ENCODE measurements at regions not wholly inside any gene's neighbourhood (a gene's known extent, or its start where the extent isn't known, plus 50 kb on each side); places are given as distances from the start of the nearest gene placed in this dataset.
"Not testable (repeated sequence)": the region's sequence is repeated elsewhere in the genome, so short reads cannot be mapped to it uniquely, and the experiment has no call there.

GRCh38 chrX:121360280-121360679, 312.9 kb downstream of the GLUD2 start:
- no peak for DNase-seq (ENCODE audit: low spot score in 2 of 2)
- Histone ChIP-seq H3K36me3 (no peaks in the 10 kb centered on the region), H3K4me3 (no peak overlapping the region), H3K27me3 (no peaks in the 10 kb centered on the region), H3K9me3 (no peaks in the 10 kb centered on the region), H3K4me1 (no peaks in the 10 kb centered on the region), H3K27ac (no peak overlapping the region)
- WGBS, 2 donors = 86 to 94% methylated on average over 1 of the region's 1 CpG
- no peak for TF ChIP-seq CTCF (IDR thresholded peaks at IDR 0.05)
- TF ChIP-seq EP300 (IDR thresholded peaks at IDR 0.05) = no peak
- no peak for TF ChIP-seq POLR2A (IDR thresholded peaks at IDR 0.05)

DNA sequence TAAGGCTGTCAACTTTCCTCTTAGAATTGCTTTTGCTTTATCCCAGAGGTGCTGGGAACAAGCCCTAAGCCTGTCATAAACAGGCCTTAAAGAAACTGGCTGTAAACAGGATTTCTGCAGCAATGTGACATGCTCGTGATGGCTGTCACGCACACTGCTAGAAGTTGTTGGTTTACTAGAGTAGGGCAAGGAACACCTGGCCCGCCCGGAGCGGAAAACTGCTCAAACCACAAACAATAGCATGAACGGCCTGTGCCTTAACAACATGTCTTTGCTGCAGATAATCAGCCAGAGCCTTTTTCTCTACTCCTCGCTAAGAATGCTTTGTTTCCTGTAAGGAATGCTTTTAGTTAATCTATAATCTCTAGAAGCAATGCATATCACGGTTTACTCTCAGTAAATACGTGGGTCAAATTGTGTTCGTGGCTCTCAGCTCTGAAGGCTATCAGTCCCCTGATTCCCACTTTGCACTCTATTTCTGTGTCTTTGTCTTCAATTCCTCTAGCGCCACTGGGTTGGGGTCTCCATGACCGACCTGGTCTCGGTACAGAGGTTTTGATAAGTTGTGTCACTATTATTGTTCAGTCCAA, 318.3 kb downstream of the GLUD2 start:
- Histone ChIP-seq H3K36me3 (no peaks in the 10 kb centered on the region), H3K9me3 (no peaks in the 10 kb centered on the region), H3K4me1 (no peaks in the 10 kb centered on the region), H3K27ac (no peak overlapping the region), H3K4me3 (no peak overlapping the region), H3K27me3 (no peaks in the 10 kb centered on the region)
- no peak for DNase-seq (ENCODE audit: low spot score in 2 of 2)
- TF ChIP-seq POLR2A (IDR thresholded peaks at IDR 0.05) (no peak), CTCF (IDR thresholded peaks at IDR 0.05) (no peak), EP300 (IDR thresholded peaks at IDR 0.05) (no peak)
- WGBS, 2 donors = 62 to 72% methylated on average over 13 of the region's 13 CpGs

DNA sequence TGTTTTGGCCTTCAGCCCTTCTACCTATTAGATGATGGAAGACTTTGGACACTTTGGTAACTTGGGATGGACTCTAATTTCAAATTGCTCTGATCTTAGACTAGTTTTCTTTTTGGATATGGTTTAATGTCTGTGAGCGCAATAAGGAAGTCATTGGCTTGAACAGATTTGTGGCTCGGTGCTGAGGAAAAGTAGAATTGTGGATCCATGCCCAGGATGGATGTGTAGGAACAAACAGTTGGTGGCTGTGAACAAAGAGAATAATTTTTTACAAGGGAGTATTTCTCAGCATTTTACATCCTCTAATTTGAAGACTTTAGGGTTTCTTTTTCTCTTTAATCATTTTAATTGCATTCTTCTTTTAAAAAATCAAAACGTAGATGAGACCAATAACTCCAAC, 327.1 kb downstream of the GLUD2 start:
- 70 to 89% methylated on average over 3 of the region's 3 CpGs for WGBS, 2 donors
- Histone ChIP-seq H3K9me3 (no peaks in the 10 kb centered on the region), H3K36me3 (no peaks in the 10 kb centered on the region), H3K4me3 (no peak overlapping the region), H3K27me3 (no peaks in the 10 kb centered on the region), H3K4me1 (no peaks in the 10 kb centered on the region), H3K27ac (no peak overlapping the region)
- TF ChIP-seq CTCF (IDR thresholded peaks at IDR 0.05) (no peak), POLR2A (IDR thresholded peaks at IDR 0.05) (no peak), EP300 (IDR thresholded peaks at IDR 0.05) (no peak)
- DNase-seq (ENCODE audit: low spot score in 2 of 2) = no peak

GRCh38 chrX:121381915-121382314, 334.5 kb downstream of the GLUD2 start:
- H3K9me3 ChIP-seq; H3K4me3 ChIP-seq; H3K4me1 ChIP-seq; DNase-seq (ENCODE audit: low spot score in 2 of 2); H3K27ac ChIP-seq; H3K36me3 ChIP-seq; H3K27me3 ChIP-seq: not testable (repeated sequence)
- WGBS, 2 donors = 89 to 93% methylated on average over 7 of the region's 7 CpGs

DNA sequence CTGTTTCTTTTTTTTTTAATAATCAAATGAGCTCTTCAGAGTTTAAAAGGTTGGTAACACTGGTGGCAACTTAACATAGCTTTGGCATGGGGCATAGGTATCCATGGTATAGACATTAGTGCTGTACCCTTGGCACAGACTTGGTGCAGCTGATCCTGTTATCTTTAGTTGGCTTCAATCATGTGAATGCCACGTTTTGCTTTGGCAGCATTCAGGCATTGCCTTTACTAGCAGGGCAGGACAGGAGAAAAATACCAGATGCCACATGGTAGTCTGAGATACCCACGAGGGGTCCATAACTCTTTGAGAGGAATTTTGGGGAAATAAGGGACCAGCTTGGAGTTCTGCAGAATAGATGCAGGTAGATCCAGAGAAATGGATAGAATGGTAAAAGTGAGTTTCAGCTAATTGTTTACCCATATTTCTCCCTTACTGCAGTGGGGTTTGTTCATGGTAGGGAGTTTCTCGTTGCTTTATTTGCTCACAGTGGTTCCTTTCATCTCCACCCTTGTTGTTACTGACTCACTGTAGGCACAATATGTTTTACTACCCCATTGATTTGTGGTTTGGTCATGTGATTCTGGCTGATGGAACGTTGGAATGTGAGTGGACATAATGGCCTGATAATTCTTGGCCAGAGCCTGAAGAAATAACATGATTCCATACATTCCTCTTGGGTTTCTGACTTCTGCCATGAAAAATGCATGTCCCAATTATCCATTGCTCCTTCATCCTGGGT, 342.7 kb downstream of the GLUD2 start:
- Histone ChIP-seq H3K27ac (no peak overlapping the region), H3K36me3 (no peaks in the 10 kb centered on the region), H3K4me3 (no peak overlapping the region), H3K27me3 (no peaks in the 10 kb centered on the region), H3K4me1 (no peaks in the 10 kb centered on the region), H3K9me3 (no peaks in the 10 kb centered on the region)
- DNase-seq (ENCODE audit: low spot score in 2 of 2) = no peak
- 28 to 55% methylated on average over 4 of the region's 4 CpGs for WGBS, 2 donors
- TF ChIP-seq EP300 (IDR thresholded peaks at IDR 0.05) (no peak), CTCF (IDR thresholded peaks at IDR 0.05) (no peak), POLR2A (IDR thresholded peaks at IDR 0.05) (no peak)
